ENCODE measurements at regions not wholly inside any gene's neighbourhood (a gene's known extent, or its start where the extent isn't known, plus 50 kb on each side); places are given as distances from the start of the nearest gene placed in this dataset.

- DNase-seq, result no peak
- Mint-ChIP-seq H3K4me1 (no peaks in the 10 kb centered on the region), H3K27ac (no peak overlapping the region), H3K36me3 (ENCODE audit: low read depth) (peaks cover 6% of the 10 kb centered on the region), H3K4me3 (no peak overlapping the region), H3K9me3 (peaks cover 31% of the 10 kb centered on the region), H3K27me3 (ENCODE audit: low read depth, poor library complexity) (peaks cover 3% of the 10 kb centered on the region)
- no peak for TF ChIP-seq CTCF (IDR thresholded peaks at IDR 0.05)
These were observed 526.8 kb downstream of the XIRP2 start for GRCh38 chr2:167415068-167415467.

- TF ChIP-seq CTCF (IDR thresholded peaks at IDR 0.05), result no peak
- Mint-ChIP-seq H3K4me3 (no peak overlapping the region), H3K27ac (no peak overlapping the region), H3K9me3 (peaks cover 45% of the 10 kb centered on the region), H3K36me3 (ENCODE audit: low read depth) (peaks cover 13% of the 10 kb centered on the region), H3K27me3 (ENCODE audit: low read depth, poor library complexity) (peaks cover 3% of the 10 kb centered on the region), H3K4me1 (peaks cover 3% of the 10 kb centered on the region)
- DNase-seq, result no peak
These were observed 523.1 kb downstream of the XIRP2 start for GRCh38 chr2:167411367-167411766.

GRCh38 chr2:167406558-167406957 is 518.3 kb downstream of the XIRP2 start:
- peaks cover 31% of the 10 kb centered on the region for H3K9me3 Mint-ChIP-seq
- peak overlapping the region; percentile 73 for H3K27ac Mint-ChIP-seq
- no peak overlapping the region for H3K4me3 Mint-ChIP-seq
- no peak for TF ChIP-seq CTCF (IDR thresholded peaks at IDR 0.05)
- peaks cover 6% of the 10 kb centered on the region for H3K27me3 Mint-ChIP-seq (ENCODE audit: low read depth, poor library complexity)
- peaks cover 12% of the 10 kb centered on the region for H3K4me1 Mint-ChIP-seq
- DNase-seq, result peak; percentile 2
- peaks cover 16% of the 10 kb centered on the region for H3K36me3 Mint-ChIP-seq (ENCODE audit: low read depth)

- H3K4me3 Mint-ChIP-seq, result no peak overlapping the region
- H3K9me3 Mint-ChIP-seq, result peaks cover 28% of the 10 kb centered on the region
- no peak for TF ChIP-seq CTCF (IDR thresholded peaks at IDR 0.05)
- no peak overlapping the region for H3K27ac Mint-ChIP-seq
- no peak for DNase-seq
- peaks cover 16% of the 10 kb centered on the region for H3K36me3 Mint-ChIP-seq (ENCODE audit: low read depth)
- peaks cover 12% of the 10 kb centered on the region for H3K4me1 Mint-ChIP-seq
- H3K27me3 Mint-ChIP-seq (ENCODE audit: low read depth, poor library complexity), result peaks cover 6% of the 10 kb centered on the region
These were observed 516.5 kb downstream of the XIRP2 start for GRCh38 chr2:167404627-167405284.

GRCh38 chr2:167401309-167401708 is 513.0 kb downstream of the XIRP2 start:
- Mint-ChIP-seq H3K4me1 (peaks cover 8% of the 10 kb centered on the region), H3K36me3 (ENCODE audit: low read depth) (peaks cover 9% of the 10 kb centered on the region), H3K9me3 (peaks cover 23% of the 10 kb centered on the region), H3K27me3 (ENCODE audit: low read depth, poor library complexity) (peaks cover 6% of the 10 kb centered on the region), H3K27ac (no peak overlapping the region), H3K4me3 (no peak overlapping the region)
- no peak for TF ChIP-seq CTCF (IDR thresholded peaks at IDR 0.05)
- DNase-seq, result no peak

GRCh38 chr2:167400546-167400945 is 512.3 kb downstream of the XIRP2 start:
- H3K4me1 Mint-ChIP-seq, result peaks cover under 1% of the 10 kb centered on the region
- peaks cover 23% of the 10 kb centered on the region for H3K9me3 Mint-ChIP-seq
- no peak for DNase-seq
- no peak overlapping the region for H3K4me3 Mint-ChIP-seq
- peaks cover 9% of the 10 kb centered on the region for H3K36me3 Mint-ChIP-seq (ENCODE audit: low read depth)
- TF ChIP-seq CTCF (IDR thresholded peaks at IDR 0.05), result no peak
- peaks cover 6% of the 10 kb centered on the region for H3K27me3 Mint-ChIP-seq (ENCODE audit: low read depth, poor library complexity)
- H3K27ac Mint-ChIP-seq, result no peak overlapping the region
